Activated CD8-positive, alpha-beta T cell treated with anti-CD3 and anti-CD28 coated beads for 36 hours (primary cell): ENCODE measurements at regions not wholly inside any gene's neighbourhood (a gene's known extent, or its start where the extent isn't known, plus 50 kb on each side); places are given as distances from the start of the nearest gene placed in this dataset.

Source experiments
- ATAC-seq: fragments of 200-7000 bp; cut with Tn5 transposase; one replicate; pipeline ENCODE4 v1.10.0; 2021; ENCODE audit warnings: mild to moderate bottlenecking, moderate library complexity
- CTCF ChIA-PET: fragments of 350-600 bp; sonication (Branson Sonifier 250); formaldehyde crosslinking; loops from one replicate; lab custom pipeline; 2021; ENCODE audit warnings: antibody characterized with exemption; lab: Charles Lee
- POLR2A ChIA-PET: fragments of 350-600 bp; sonication (Branson Sonifier 250); formaldehyde crosslinking; loops from one replicate; lab custom pipeline; 2021; ENCODE audit warnings: antibody characterized with exemption; lab: Charles Lee
- DNase-seq: peaks from one replicate; pipeline ENCODE4 v3.0.0-alpha.2; 2020
- H3K27ac Mint-ChIP-seq: one replicate; pipeline ENCODE4 v1.8.0; 2021; ENCODE audit warnings: mild to moderate bottlenecking, mixed read lengths
- H3K27me3 Mint-ChIP-seq: one replicate; pipeline ENCODE4 v1.8.0; 2021; ENCODE audit warnings: mixed read lengths
- H3K36me3 Mint-ChIP-seq: one replicate; pipeline ENCODE4 v1.8.0; 2021; ENCODE audit warnings: low read depth, mixed read lengths
- H3K4me1 Mint-ChIP-seq: one replicate; pipeline ENCODE4 v1.8.0; 2021; ENCODE audit warnings: low read depth, mixed read lengths
- H3K4me3 Mint-ChIP-seq: one replicate; pipeline ENCODE4 v1.8.0; 2021; ENCODE audit warnings: mild to moderate bottlenecking, moderate library complexity, mixed read lengths
- H3K9me3 Mint-ChIP-seq: one replicate; pipeline ENCODE4 v1.8.0; 2021; ENCODE audit warnings: mixed read lengths
- intact Hi-C: fragments of 100-400 bp; cut with micrococcal nuclease; formaldehyde crosslinking; loops from one replicate; pipeline ENCODE4 v1.10.0; 2022
- TF ChIP-seq, protein P1 (sequence below): fragments of 200-600 bp; IDR thresholded peaks from one replicate; pipeline ENCODE4 v1.8.0; 2022; ENCODE audit warnings: antibody characterized with exemption, mild to moderate bottlenecking

GRCh38 chr2:105961599-105962146, 217.0 kb downstream of the NCK2 start:
- POLR2A ChIA-PET = no interaction called here
- Mint-ChIP-seq H3K27me3 (no peaks in the 10 kb centered on the region), H3K4me1 (peaks cover 2% of the 10 kb centered on the region), H3K27ac (no peak overlapping the region), H3K36me3 (no peaks in the 10 kb centered on the region), H3K4me3 (no peak overlapping the region), H3K9me3 (peaks cover 5% of the 10 kb centered on the region)
- intact Hi-C loops = no loop called here
- TF ChIP-seq, protein P1, sequence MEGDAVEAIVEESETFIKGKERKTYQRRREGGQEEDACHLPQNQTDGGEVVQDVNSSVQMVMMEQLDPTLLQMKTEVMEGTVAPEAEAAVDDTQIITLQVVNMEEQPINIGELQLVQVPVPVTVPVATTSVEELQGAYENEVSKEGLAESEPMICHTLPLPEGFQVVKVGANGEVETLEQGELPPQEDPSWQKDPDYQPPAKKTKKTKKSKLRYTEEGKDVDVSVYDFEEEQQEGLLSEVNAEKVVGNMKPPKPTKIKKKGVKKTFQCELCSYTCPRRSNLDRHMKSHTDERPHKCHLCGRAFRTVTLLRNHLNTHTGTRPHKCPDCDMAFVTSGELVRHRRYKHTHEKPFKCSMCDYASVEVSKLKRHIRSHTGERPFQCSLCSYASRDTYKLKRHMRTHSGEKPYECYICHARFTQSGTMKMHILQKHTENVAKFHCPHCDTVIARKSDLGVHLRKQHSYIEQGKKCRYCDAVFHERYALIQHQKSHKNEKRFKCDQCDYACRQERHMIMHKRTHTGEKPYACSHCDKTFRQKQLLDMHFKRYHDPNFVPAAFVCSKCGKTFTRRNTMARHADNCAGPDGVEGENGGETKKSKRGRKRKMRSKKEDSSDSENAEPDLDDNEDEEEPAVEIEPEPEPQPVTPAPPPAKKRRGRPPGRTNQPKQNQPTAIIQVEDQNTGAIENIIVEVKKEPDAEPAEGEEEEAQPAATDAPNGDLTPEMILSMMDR = no peak
- DNase-seq = no peak
- CTCF ChIA-PET = interaction anchor here (1.0 to 1.3 kb wide), 2 partner anchors 8 to 41 kb away, joined by 3 read pairs; no protein-coding TSS in a partner anchor
- no peak for ATAC-seq

GRCh38 chr2:105959357-105959756, 214.6 kb downstream of the NCK2 start:
- no peaks in the 10 kb centered on the region for H3K27me3 Mint-ChIP-seq
- H3K4me3 Mint-ChIP-seq = no peak overlapping the region
- peaks cover 17% of the 10 kb centered on the region for H3K4me1 Mint-ChIP-seq
- peaks cover 5% of the 10 kb centered on the region for H3K9me3 Mint-ChIP-seq
- ChIA-PET POLR2A (no interaction called here), CTCF (interaction anchor here (1.5 kb wide), 1 partner anchor 15 kb away, joined by 5 read pairs; no protein-coding TSS in a partner anchor)
- DNase-seq (no peak), ATAC-seq (no peak)
- intact Hi-C loops = no loop called here
- H3K36me3 Mint-ChIP-seq = no peaks in the 10 kb centered on the region
- no peak overlapping the region for H3K27ac Mint-ChIP-seq
- TF ChIP-seq, protein P1 = no peak

DNA sequence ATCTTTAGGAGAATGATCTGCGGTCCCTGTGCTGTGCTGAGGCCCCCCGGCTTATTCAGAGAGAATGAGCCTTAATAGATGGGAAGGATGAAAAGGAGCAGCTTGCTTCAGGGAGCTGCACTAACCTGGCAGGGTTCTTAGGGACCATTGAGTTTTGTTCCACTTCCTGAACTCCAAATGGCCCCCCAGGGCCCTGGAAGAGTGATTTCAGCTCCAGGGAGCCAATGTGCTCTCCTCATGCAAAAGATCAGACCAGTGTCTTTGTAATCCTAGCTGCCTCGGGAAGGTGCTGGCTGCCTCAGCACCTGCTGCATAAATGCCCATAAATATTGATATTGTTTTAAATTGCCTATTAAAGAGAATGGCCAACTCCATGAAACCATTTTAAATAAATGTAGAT, 210.2 kb downstream of the NCK2 start:
- peaks cover 5% of the 10 kb centered on the region for H3K9me3 Mint-ChIP-seq
- POLR2A ChIA-PET = interaction anchor here (0.7 kb wide), 1 partner anchor 56 kb away, joined by 3 read pairs; no protein-coding TSS in a partner anchor
- CTCF ChIA-PET = interaction anchor here (1.4 to 1.5 kb wide), 2 partner anchors 15 to 35 kb away, joined by 4 read pairs; no protein-coding TSS in a partner anchor
- no peak overlapping the region for H3K4me3 Mint-ChIP-seq
- TF ChIP-seq, protein P1 = no peak
- H3K27ac Mint-ChIP-seq = no peak overlapping the region
- H3K27me3 Mint-ChIP-seq = no peaks in the 10 kb centered on the region
- DNase-seq = no peak
- ATAC-seq = no peak
- no peaks in the 10 kb centered on the region for H3K36me3 Mint-ChIP-seq
- H3K4me1 Mint-ChIP-seq = peaks cover 44% of the 10 kb centered on the region
- intact Hi-C loops = no loop called here

DNA sequence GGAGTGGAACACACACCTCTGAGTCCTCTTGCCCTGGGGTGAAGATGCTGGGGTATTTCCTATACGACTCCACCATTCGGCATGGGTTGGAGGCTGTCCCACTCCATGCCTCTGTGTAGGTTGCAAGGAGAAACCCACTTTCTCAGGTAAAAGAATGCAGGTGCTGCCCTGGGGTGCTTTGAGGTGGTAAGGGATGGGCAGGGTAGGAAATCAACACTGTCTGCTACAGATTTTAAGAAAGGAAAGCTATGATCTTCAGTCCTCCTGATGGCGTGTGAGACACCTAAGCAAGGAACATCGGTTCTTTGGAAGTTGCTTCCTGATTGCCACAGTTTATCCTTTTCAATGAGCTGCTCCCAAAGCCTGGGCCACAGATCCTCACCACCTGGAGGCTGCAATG, 209.2 kb downstream of the NCK2 start:
- DNase-seq (no peak), ATAC-seq (no peak)
- Mint-ChIP-seq H3K36me3 (no peaks in the 10 kb centered on the region), H3K9me3 (peaks cover 5% of the 10 kb centered on the region), H3K4me3 (no peak overlapping the region), H3K27ac (no peak overlapping the region), H3K4me1 (peaks cover 46% of the 10 kb centered on the region), H3K27me3 (no peaks in the 10 kb centered on the region)
- intact Hi-C loops = no loop called here
- TF ChIP-seq, protein P1 = no peak
- ChIA-PET CTCF (interaction anchor here (0.8 to 1.5 kb wide), 4 partner anchors 16 to 34 kb away, joined by 3 to 4 read pairs (median 4); no protein-coding TSS in a partner anchor), POLR2A (interaction anchor here (0.6 kb wide), 1 partner anchor 34 kb away, joined by 3 read pairs; no protein-coding TSS in a partner anchor)

GRCh38 chr2:105952131-105952530, 207.4 kb downstream of the NCK2 start:
- Mint-ChIP-seq H3K9me3 (no peaks in the 10 kb centered on the region), H3K4me3 (no peak overlapping the region), H3K27me3 (no peaks in the 10 kb centered on the region), H3K27ac (no peak overlapping the region), H3K4me1 (peaks cover 46% of the 10 kb centered on the region), H3K36me3 (no peaks in the 10 kb centered on the region)
- ChIA-PET POLR2A (interaction anchor here (0.9 kb wide), 1 partner anchor 15 kb away, joined by 3 read pairs; no protein-coding TSS in a partner anchor), CTCF (interaction anchor here (1.0 kb wide), 1 partner anchor 103 kb away, joined by 3 read pairs; no protein-coding TSS in a partner anchor)
- DNase-seq (no peak), ATAC-seq (no peak)
- intact Hi-C loops = no loop called here
- TF ChIP-seq, protein P1 = no peak
